Neural cell (in vitro differentiated cells): ENCODE measurements at regions not wholly inside any gene's neighbourhood (a gene's known extent, or its start where the extent isn't known, plus 50 kb on each side); places are given as distances from the start of the nearest gene placed in this dataset.

Experiments used
- H2AFZ ChIP-seq: fragments of 200-600, 300-800 bp; sonication (generic), shearing (Covaris generic); 2 replicates; pipeline ENCODE4 v1.6.0; 2014; ENCODE audit warnings: low read depth, mild to moderate bottlenecking, antibody characterized with exemption, low read length, moderate library complexity
- H3F3A ChIP-seq: fragments of 200-600 bp; shearing (Covaris generic); 2 replicates; pipeline ENCODE4 v1.6.1; 2016; ENCODE audit warnings: mild to moderate bottlenecking, moderate library complexity, mixed read lengths, antibody characterized with exemption, low read length; ENCODE audit not compliant: insufficient read depth, poor library complexity, severe bottlenecking
- H3K27ac ChIP-seq: fragments of 200-600, 300-800 bp; sonication (generic), shearing (Covaris generic); 2 replicates; pipeline ENCODE4 v1.5.1; 2014; ENCODE audit warnings: mild to moderate bottlenecking, low read length, moderate library complexity
- H3K27me3 ChIP-seq: fragments of 300-800, 200-600 bp; sonication (generic), shearing (Covaris generic); 2 replicates; pipeline ENCODE4 v1.6.0; 2014; ENCODE audit warnings: mild to moderate bottlenecking, low read depth, low read length, moderate library complexity; ENCODE audit not compliant: insufficient read depth
- H3K36me3 ChIP-seq: fragments of 300-800, 200-600 bp; sonication (generic), shearing (Covaris generic); 2 replicates; pipeline ENCODE4 v1.5.1; 2014; ENCODE audit warnings: mild to moderate bottlenecking, antibody characterized with exemption, low read length, moderate library complexity; ENCODE audit not compliant: insufficient read depth
- H3K4me2 ChIP-seq: fragments of 300-800, 200-600 bp; sonication (generic), shearing (Covaris generic); 2 replicates; pipeline ENCODE4 v1.6.0; 2014; ENCODE audit warnings: mild to moderate bottlenecking, low read length
- H3K4me3 ChIP-seq: fragments of 300-800, 200-600 bp; sonication (generic), shearing (Covaris generic); 2 replicates; pipeline ENCODE4 v1.5.1; 2014; ENCODE audit warnings: mild to moderate bottlenecking, low read length, moderate library complexity
- H3K79me2 ChIP-seq: fragments of 200-600 bp; shearing (Covaris generic); replicated peaks from 2 replicates; pipeline ENCODE4 v1.6.0; 2014; ENCODE audit warnings: mild to moderate bottlenecking, low read length, moderate library complexity; ENCODE audit not compliant: insufficient read depth
- H3K9ac ChIP-seq: fragments of 300-800, 200-600 bp; sonication (generic), shearing (Covaris generic); 2 replicates; pipeline ENCODE4 v1.6.1; 2016; ENCODE audit warnings: mild to moderate bottlenecking, low read length, mixed read lengths
- H3K9me2 ChIP-seq: fragments of 200-600 bp; shearing (Covaris generic); 2 replicates; pipeline ENCODE4 v1.6.1; 2016; ENCODE audit warnings: mild to moderate bottlenecking, low read length, mixed read lengths; ENCODE audit not compliant: insufficient read depth
- H3K9me3 ChIP-seq: fragments of 200-600, 300-800 bp; sonication (generic), shearing (Covaris generic); 2 replicates; pipeline ENCODE4 v1.6.1; 2016; ENCODE audit warnings: mild to moderate bottlenecking, mixed run types, low read length, moderate library complexity, mixed read lengths
- H4K20me1 ChIP-seq: fragments of 200-600 bp; shearing (Covaris generic); 2 replicates; pipeline ENCODE4 v1.6.1; 2016; ENCODE audit warnings: mild to moderate bottlenecking, mixed run types; ENCODE audit not compliant: insufficient read depth
- CTCF ChIP-seq: fragments of 450-650 bp; IDR thresholded peaks from 2 replicates; pipeline ENCODE4 v1.5.1; 2014; ENCODE audit warnings: antibody characterized with exemption, mild to moderate bottlenecking, moderate library complexity; ENCODE audit not compliant: poor library complexity, severe bottlenecking
- EP300 ChIP-seq: fragments of 450-650 bp; conservative IDR thresholded peaks from 2 replicates; pipeline ENCODE4 v1.6.1; 2014; ENCODE audit warnings: antibody characterized with exemption, mild to moderate bottlenecking, moderate library complexity; ENCODE audit not compliant: poor library complexity, severe bottlenecking
- EZH2 ChIP-seq: fragments of 200-600, 300-800 bp; shearing (Covaris generic), sonication (generic); IDR thresholded peaks from 2 replicates; pipeline ENCODE4 v1.6.1; 2014; ENCODE audit warnings: antibody characterized with exemption, low read length, borderline replicate concordance, mild to moderate bottlenecking; ENCODE audit not compliant: insufficient read depth, poor library complexity, severe bottlenecking
- MXI1 ChIP-seq: fragments of 450-650 bp; conservative IDR thresholded peaks from 2 replicates; pipeline ENCODE4 v1.6.1; 2014; ENCODE audit warnings: antibody characterized with exemption, mild to moderate bottlenecking; ENCODE audit not compliant: poor library complexity, severe bottlenecking
- POLR2AphosphoS5 ChIP-seq: IDR thresholded peaks from 2 replicates; pipeline ENCODE4 v1.6.1; 2012
- RAD21 ChIP-seq: fragments of 450-650 bp; conservative IDR thresholded peaks from 2 replicates; pipeline ENCODE4 v1.6.1; 2014; ENCODE audit warnings: antibody characterized with exemption, mild to moderate bottlenecking, moderate library complexity
- REST ChIP-seq: IDR thresholded peaks from 2 replicates; pipeline ENCODE4 v1.6.1; 2012; ENCODE audit warnings: borderline replicate concordance
- SMC3 ChIP-seq: fragments of 450-650 bp; conservative IDR thresholded peaks from 2 replicates; pipeline ENCODE4 v1.6.1; 2014; ENCODE audit warnings: antibody characterized with exemption, mild to moderate bottlenecking, moderate library complexity; ENCODE audit not compliant: poor library complexity
- TAF1 ChIP-seq: IDR thresholded peaks from 2 replicates; pipeline ENCODE4 v1.6.1; 2012; ENCODE audit warnings: low read depth

GRCh38 chr5:110025160-110025559 lies 335.4 kb downstream of the MAN2A1 start:
- no peaks in the 10 kb centered on the region for H3K36me3 ChIP-seq
- no peak overlapping the region for H3K27ac ChIP-seq
- no peaks in the 10 kb centered on the region for H3F3A ChIP-seq
- H3K4me2 ChIP-seq = no peak overlapping the region
- H3K79me2 ChIP-seq = no peaks in the 10 kb centered on the region
- H4K20me1 ChIP-seq = no peaks in the 10 kb centered on the region
- H2AFZ ChIP-seq = no peak overlapping the region
- no peak overlapping the region for H3K9ac ChIP-seq
- H3K27me3 ChIP-seq = no peaks in the 10 kb centered on the region
- no peak overlapping the region for H3K4me3 ChIP-seq
- TF ChIP-seq POLR2AphosphoS5 (no peak), SMC3 (no peak), REST (no peak), EZH2 (no peak), MXI1 (no peak), EP300 (no peak), TAF1 (no peak), RAD21 (no peak), CTCF (no peak)
- H3K9me2 ChIP-seq = no peaks in the 10 kb centered on the region
- no peaks in the 10 kb centered on the region for H3K9me3 ChIP-seq

- H3F3A ChIP-seq = no peaks in the 10 kb centered on the region
Measured at GRCh38 chr5:110027527-110028322, 338.0 kb downstream of the MAN2A1 start.

More at GRCh38 chr5:110027527-110028322, 338.0 kb downstream of the MAN2A1 start:
- no peaks in the 10 kb centered on the region for H3K9me3 ChIP-seq
- no peak overlapping the region for H3K4me3 ChIP-seq
- no peaks in the 10 kb centered on the region for H3K9me2 ChIP-seq
- H4K20me1 ChIP-seq = no peaks in the 10 kb centered on the region
- no peak overlapping the region for H3K27ac ChIP-seq
- no peaks in the 10 kb centered on the region for H3K27me3 ChIP-seq
- no peak overlapping the region for H2AFZ ChIP-seq
- H3K36me3 ChIP-seq = no peaks in the 10 kb centered on the region
- no peak for TF ChIP-seq RAD21
- TF ChIP-seq EZH2 = no peak
- no peak for TF ChIP-seq MXI1
- TF ChIP-seq TAF1 = no peak
- TF ChIP-seq SMC3 = no peak
- TF ChIP-seq EP300 = no peak
- TF ChIP-seq CTCF = no peak
- no peak for TF ChIP-seq REST
- no peak for TF ChIP-seq POLR2AphosphoS5
- no peak overlapping the region for H3K4me2 ChIP-seq
- H3K79me2 ChIP-seq = no peaks in the 10 kb centered on the region
- H3K9ac ChIP-seq = no peak overlapping the region
